Natural killer cell (primary cell): ENCODE measurements at regions not wholly inside any gene's neighbourhood (a gene's known extent, or its start where the extent isn't known, plus 50 kb on each side); places are given as distances from the start of the nearest gene placed in this dataset.

Source experiments
- ATAC-seq, 3 donors: fragments of 150-1000 bp in 2 of 3; fragments of 200-7000 bp in 1 of 3; cut with Tn5 transposase; 1 replicate in 1 of 3; 2 replicates in 2 of 3; pipeline ENCODE4 v1.10.0; 2021; ENCODE audit warnings: mild to moderate bottlenecking in 2 of 3, moderate library complexity in 2 of 3
- DNase-seq, 2 donors: peaks; one replicate each; pipeline versions ENCODE4 v3.0.0 to v3.0.0-alpha.2; 2013 to 2021; ENCODE audit warnings: mixed read lengths in 1 of 2
- H3K27ac ChIP-seq: one replicate; pipeline ENCODE4 v1.5.1; 2013; ENCODE audit warnings: mild to moderate bottlenecking, low read length
- H3K27me3 ChIP-seq: one replicate; pipeline ENCODE4 v1.6.1; 2013; ENCODE audit warnings: low read length; ENCODE audit not compliant: control insufficient read depth, insufficient read depth
- H3K36me3 ChIP-seq: one replicate; pipeline ENCODE4 v1.6.1; 2013; ENCODE audit warnings: low read length; ENCODE audit not compliant: control insufficient read depth, insufficient read depth
- H3K4me1 ChIP-seq: one replicate; pipeline ENCODE4 v1.6.1; 2013; ENCODE audit warnings: low read length; ENCODE audit not compliant: control insufficient read depth, insufficient read depth
- H3K4me3 ChIP-seq: one replicate; pipeline ENCODE4 v1.5.1; 2013; ENCODE audit warnings: low read length
- H3K9me3 ChIP-seq: one replicate; pipeline ENCODE4 v1.6.1; 2013; ENCODE audit warnings: low read length; ENCODE audit not compliant: control insufficient read depth, insufficient read depth
- H3K27ac Mint-ChIP-seq, 2 donors: one replicate each; pipeline ENCODE4 v1.8.0; 2022; ENCODE audit warnings: mild to moderate bottlenecking in 2 of 2, mixed read lengths in 2 of 2, moderate library complexity in 1 of 2
- H3K27me3 Mint-ChIP-seq, 2 donors: one replicate each; pipeline ENCODE4 v1.8.0; 2022; ENCODE audit warnings: low read depth in 2 of 2, mixed read lengths in 2 of 2
- H3K36me3 Mint-ChIP-seq: one replicate; pipeline ENCODE4 v1.8.0; 2022; ENCODE audit warnings: mixed read lengths
- H3K4me1 Mint-ChIP-seq, 2 donors: one replicate each; pipeline ENCODE4 v1.8.0; 2022; ENCODE audit warnings: mixed read lengths in 2 of 2
- H3K4me3 Mint-ChIP-seq: one replicate; pipeline ENCODE4 v1.8.0; 2022; ENCODE audit warnings: mild to moderate bottlenecking, moderate library complexity, mixed read lengths
- H3K9me3 Mint-ChIP-seq, 2 donors: one replicate each; pipeline ENCODE4 v1.8.0; 2022; ENCODE audit warnings: mixed read lengths in 2 of 2
- CTCF ChIP-seq: fragments of 200-600 bp; IDR thresholded peaks from one replicate; pipeline ENCODE4 v1.8.0; 2022; ENCODE audit warnings: antibody characterized with exemption
- whole genome bisulfite sequencing: methylation state at CpG from one replicate; pipeline ENCODE4 v1.1.7; 2013; ENCODE audit warnings: missing lambda C conversion rate; ENCODE audit not compliant: insufficient coverage; 5-methylcytosine and 5-hydroxymethylcytosine counted together
- intact Hi-C: fragments of 100-400 bp; cut with micrococcal nuclease; formaldehyde crosslinking; loops from one replicate; pipeline ENCODE4 v1.14.2; 2022

DNA sequence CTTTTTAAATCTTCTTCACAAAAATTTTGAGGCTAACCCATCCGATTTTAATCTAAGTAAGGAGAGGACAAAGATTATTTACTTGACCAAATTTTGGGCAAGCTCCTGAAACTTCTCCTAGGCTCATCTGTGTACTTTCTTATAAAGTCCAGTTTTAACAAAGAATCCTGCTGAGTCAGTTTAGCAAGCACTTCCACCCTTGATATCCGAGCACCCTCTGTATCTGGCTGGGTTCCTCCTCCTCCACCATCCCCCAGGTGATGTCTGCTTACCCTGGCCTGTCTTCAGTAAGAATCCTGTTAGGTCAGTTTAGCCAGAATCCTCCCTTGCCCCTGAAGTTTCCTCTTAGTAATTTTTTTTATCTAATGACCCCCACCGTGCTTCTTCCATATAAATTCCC, 140.5 kb downstream of the PHLDA1 start:
- no peaks in the 10 kb centered on the region for H3K36me3 Mint-ChIP-seq
- H3K4me3 Mint-ChIP-seq = no peak overlapping the region
- no peak overlapping the region for H3K27ac Mint-ChIP-seq
- Histone ChIP-seq H3K27ac (no peak overlapping the region), H3K27me3 (peaks cover 3% of the 10 kb centered on the region), H3K4me1 (no peaks in the 10 kb centered on the region), H3K4me3 (no peak overlapping the region), H3K9me3 (no peaks in the 10 kb centered on the region), H3K36me3 (no peaks in the 10 kb centered on the region)
- no peak for DNase-seq
- H3K4me1 Mint-ChIP-seq = no peaks in the 10 kb centered on the region
- intact Hi-C loops = no loop called here
- 83% methylated on average over 3 of the region's 3 CpGs for whole genome bisulfite sequencing
- ATAC-seq = no peak
- no peaks in the 10 kb centered on the region for H3K9me3 Mint-ChIP-seq
- no peak for TF ChIP-seq CTCF
- peaks cover 32 to 44% of the 10 kb centered on the region in 2 donors for H3K27me3 Mint-ChIP-seq

GRCh38 chr12:75890660-75891059, 140.9 kb downstream of the PHLDA1 start:
- DNase-seq (no peak), ATAC-seq (no peak)
- Histone ChIP-seq H3K27me3 (peaks cover 3% of the 10 kb centered on the region), H3K9me3 (no peaks in the 10 kb centered on the region), H3K4me3 (no peak overlapping the region), H3K4me1 (no peaks in the 10 kb centered on the region), H3K27ac (no peak overlapping the region), H3K36me3 (no peaks in the 10 kb centered on the region)
- no peak for TF ChIP-seq CTCF
- H3K9me3 Mint-ChIP-seq = no peaks in the 10 kb centered on the region
- intact Hi-C loops = no loop called here
- no peak overlapping the region for H3K27ac Mint-ChIP-seq
- WGBS = 91% methylated on average over 2 of the region's 2 CpGs
- no peaks in the 10 kb centered on the region for H3K36me3 Mint-ChIP-seq
- H3K4me3 Mint-ChIP-seq = no peak overlapping the region
- H3K27me3 Mint-ChIP-seq = peaks cover 30 to 39% of the 10 kb centered on the region in 2 donors
- no peaks in the 10 kb centered on the region for H3K4me1 Mint-ChIP-seq

DNA sequence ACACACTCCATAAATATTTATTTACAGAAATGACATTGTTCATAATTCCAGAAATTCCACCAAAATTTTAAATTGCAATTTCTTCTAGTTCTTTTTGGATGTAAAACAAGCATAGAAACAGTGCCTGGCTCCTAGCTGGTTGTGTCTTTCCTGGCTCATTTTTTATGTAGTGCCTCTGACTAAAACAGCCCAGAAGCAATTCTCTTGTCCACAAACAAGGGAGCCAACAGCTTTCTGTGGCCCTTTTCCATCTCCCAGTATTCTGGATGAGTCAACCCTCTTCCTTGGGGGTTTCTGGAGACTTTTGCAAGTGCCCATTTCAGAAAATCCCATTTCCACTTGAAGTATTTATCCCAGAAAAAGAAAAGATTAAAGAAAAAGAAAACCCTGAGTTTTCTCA, 141.4 kb downstream of the PHLDA1 start:
- Mint-ChIP-seq H3K4me3 (no peak overlapping the region), H3K9me3 (no peaks in the 10 kb centered on the region), H3K36me3 (no peaks in the 10 kb centered on the region), H3K27ac (no peak overlapping the region), H3K4me1 (no peaks in the 10 kb centered on the region), H3K27me3 (peaks cover 29 to 36% of the 10 kb centered on the region in 2 donors)
- no peak for TF ChIP-seq CTCF
- no peak for ATAC-seq
- no peak for DNase-seq
- no peaks in the 10 kb centered on the region for H3K4me1 ChIP-seq
- H3K9me3 ChIP-seq = no peaks in the 10 kb centered on the region
- intact Hi-C loops = no loop called here
- H3K36me3 ChIP-seq = no peaks in the 10 kb centered on the region
- no peak overlapping the region for H3K4me3 ChIP-seq
- no peak overlapping the region for H3K27ac ChIP-seq
- H3K27me3 ChIP-seq = peaks cover 3% of the 10 kb centered on the region

DNA sequence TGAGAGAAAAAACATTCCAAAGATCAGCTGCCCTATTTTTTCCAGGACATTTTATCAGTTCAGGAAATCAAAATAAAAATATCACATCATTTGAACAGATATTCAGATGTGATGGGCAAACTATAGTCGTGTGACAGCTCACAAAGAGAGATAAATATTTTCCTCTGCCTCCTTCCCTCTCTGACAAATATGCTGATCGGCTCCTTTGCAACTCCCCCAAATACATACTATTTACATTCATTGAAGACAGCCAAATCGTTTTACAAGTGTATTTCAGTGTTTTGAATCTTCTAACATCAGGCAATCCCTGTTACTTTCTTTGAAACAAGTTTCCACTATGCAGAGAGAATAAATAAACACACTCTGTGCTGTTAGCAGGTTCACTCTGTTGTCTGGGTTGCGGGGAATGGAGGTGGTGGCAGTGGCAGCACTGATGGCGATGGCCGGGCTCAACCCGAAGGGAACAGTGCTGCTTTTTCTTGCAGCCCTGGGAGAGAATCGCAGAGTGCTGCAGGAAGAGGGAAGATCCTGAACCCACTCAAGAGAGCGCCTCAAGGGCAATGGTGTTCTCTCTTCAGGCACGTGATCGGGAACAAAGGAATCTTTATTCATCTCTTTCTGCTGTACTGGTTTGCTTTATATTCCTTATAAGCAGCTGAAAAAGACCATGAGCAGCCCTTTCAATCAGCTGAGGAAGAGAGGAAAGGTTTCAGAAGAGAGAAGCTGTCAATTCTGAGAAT, 142.5 kb downstream of the PHLDA1 start:
- no peaks in the 10 kb centered on the region for H3K4me1 ChIP-seq
- intact Hi-C loops = no loop called here
- ATAC-seq (no peak), DNase-seq (no peak)
- H3K4me3 Mint-ChIP-seq = no peak overlapping the region
- H3K4me3 ChIP-seq = no peak overlapping the region
- H3K27me3 Mint-ChIP-seq = peaks cover 31 to 47% of the 10 kb centered on the region in 2 donors
- no peaks in the 10 kb centered on the region for H3K4me1 Mint-ChIP-seq
- no peak for TF ChIP-seq CTCF
- peaks cover 6% of the 10 kb centered on the region for H3K27me3 ChIP-seq
- H3K36me3 ChIP-seq = no peaks in the 10 kb centered on the region
- H3K36me3 Mint-ChIP-seq = no peaks in the 10 kb centered on the region
- H3K27ac Mint-ChIP-seq = no peak overlapping the region
- H3K9me3 ChIP-seq = no peaks in the 10 kb centered on the region
- 70% methylated on average over 11 of the region's 11 CpGs for WGBS
- H3K27ac ChIP-seq = no peak overlapping the region
- H3K9me3 Mint-ChIP-seq = no peaks in the 10 kb centered on the region
